ENCODE measurements at regions not wholly inside any gene's neighbourhood (a gene's known extent, or its start where the extent isn't known, plus 50 kb on each side); places are given as distances from the start of the nearest gene placed in this dataset.

DNA sequence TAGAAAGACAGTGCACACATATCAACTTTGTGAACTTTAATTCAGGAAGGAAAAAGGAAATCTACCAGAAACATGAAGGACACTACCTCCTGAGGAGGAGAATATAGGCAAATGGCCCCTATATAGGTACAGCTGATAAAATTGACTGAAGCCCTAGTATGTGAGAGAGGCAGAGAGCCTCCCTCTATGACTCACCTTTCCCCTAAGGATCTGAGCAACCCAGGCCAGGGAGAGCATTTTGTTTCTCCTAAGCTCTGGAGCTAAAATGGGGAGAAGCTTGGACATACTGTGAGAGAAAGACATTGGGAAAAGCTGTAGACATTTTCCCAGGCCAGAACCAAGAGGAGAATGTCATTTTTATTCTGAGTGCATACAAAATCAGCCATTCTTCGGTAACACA lies 303.5 kb downstream of the AHR start:
- TF ChIP-seq, protein P1, sequence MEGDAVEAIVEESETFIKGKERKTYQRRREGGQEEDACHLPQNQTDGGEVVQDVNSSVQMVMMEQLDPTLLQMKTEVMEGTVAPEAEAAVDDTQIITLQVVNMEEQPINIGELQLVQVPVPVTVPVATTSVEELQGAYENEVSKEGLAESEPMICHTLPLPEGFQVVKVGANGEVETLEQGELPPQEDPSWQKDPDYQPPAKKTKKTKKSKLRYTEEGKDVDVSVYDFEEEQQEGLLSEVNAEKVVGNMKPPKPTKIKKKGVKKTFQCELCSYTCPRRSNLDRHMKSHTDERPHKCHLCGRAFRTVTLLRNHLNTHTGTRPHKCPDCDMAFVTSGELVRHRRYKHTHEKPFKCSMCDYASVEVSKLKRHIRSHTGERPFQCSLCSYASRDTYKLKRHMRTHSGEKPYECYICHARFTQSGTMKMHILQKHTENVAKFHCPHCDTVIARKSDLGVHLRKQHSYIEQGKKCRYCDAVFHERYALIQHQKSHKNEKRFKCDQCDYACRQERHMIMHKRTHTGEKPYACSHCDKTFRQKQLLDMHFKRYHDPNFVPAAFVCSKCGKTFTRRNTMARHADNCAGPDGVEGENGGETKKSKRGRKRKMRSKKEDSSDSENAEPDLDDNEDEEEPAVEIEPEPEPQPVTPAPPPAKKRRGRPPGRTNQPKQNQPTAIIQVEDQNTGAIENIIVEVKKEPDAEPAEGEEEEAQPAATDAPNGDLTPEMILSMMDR (IDR thresholded peaks at IDR 0.05) = no peak
- Mint-ChIP-seq H3K4me3 (ENCODE audit: unreplicated experiment) (no peak overlapping the region), H3K9me3 (ENCODE audit: unreplicated experiment) (peaks cover 26% of the 10 kb centered on the region), H3K36me3 (ENCODE audit: unreplicated experiment) (peaks cover 19% of the 10 kb centered on the region), H3K4me1 (ENCODE audit: unreplicated experiment) (peaks cover 69% of the 10 kb centered on the region), H3K27me3 (ENCODE audit: unreplicated experiment) (no peaks in the 10 kb centered on the region), H3K27ac (ENCODE audit: unreplicated experiment) (peak overlapping the region; percentile 90)
- no peak for DNase-seq (ENCODE audit: extremely low spot score, unreplicated experiment)

DNA sequence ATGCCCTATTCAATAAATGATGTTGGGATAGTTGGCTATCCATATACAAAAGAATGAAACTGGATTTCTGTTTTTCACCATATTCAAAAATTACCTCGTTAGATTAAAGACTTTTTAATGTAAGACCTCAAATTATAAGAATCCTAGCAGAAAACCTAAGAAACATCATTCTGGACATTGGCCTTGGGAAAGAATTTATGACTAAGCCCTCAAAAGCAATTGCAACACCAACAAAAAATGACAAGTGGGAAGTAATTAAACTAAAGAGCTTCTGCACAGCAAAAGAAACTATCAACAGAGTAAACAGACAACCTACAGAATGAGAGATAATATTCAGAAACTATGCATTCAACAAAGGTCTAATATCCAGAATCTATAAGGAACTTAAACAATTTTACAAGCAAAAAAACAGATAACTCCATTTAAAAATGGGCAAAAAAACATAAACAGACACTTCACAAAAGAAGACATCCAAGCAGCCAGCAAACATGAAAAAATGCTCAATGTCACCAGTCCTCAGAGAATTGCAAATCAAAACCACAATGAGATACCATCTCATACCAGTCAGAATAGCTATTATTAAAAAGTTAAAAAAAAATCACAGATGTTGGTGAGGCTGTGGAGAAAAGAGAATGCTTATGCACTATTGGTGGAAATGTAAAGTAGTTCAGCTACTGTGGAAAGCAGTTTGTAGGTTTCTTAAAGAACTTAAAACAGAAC lies 309.8 kb downstream of the AHR start:
- Mint-ChIP-seq H3K36me3 (ENCODE audit: unreplicated experiment) (peaks cover 17% of the 10 kb centered on the region), H3K4me1 (ENCODE audit: unreplicated experiment) (peaks cover 40% of the 10 kb centered on the region), H3K9me3 (ENCODE audit: unreplicated experiment) (peaks cover 29% of the 10 kb centered on the region), H3K27ac (ENCODE audit: unreplicated experiment) (peak overlapping the region; percentile 75), H3K27me3 (ENCODE audit: unreplicated experiment) (no peaks in the 10 kb centered on the region), H3K4me3 (ENCODE audit: unreplicated experiment) (no peak overlapping the region)
- TF ChIP-seq, protein P1 (IDR thresholded peaks at IDR 0.05) = no peak
- DNase-seq (ENCODE audit: extremely low spot score, unreplicated experiment) = no peak

DNA sequence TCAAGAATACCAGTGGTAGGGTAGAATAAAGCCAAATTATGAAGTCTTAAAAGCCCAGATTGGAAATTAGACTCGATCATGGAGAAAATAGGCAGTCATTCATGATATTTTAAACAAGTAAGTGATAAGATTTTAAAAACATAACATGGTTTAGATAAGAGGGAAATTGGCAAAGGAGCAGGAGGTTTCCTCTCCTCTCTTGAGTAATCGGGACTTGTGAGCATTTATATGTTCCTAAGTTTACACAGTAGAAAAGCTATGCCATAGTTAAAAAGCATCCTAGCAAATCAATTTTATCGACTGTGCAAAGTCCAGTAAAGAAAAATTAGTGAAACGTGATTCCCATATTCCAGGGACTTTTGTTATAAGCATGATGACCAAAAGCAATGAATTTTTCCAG lies 313.2 kb downstream of the AHR start:
- DNase-seq (ENCODE audit: extremely low spot score, unreplicated experiment) = no peak
- Mint-ChIP-seq H3K4me3 (ENCODE audit: unreplicated experiment) (no peak overlapping the region), H3K36me3 (ENCODE audit: unreplicated experiment) (peaks cover 3% of the 10 kb centered on the region), H3K27me3 (ENCODE audit: unreplicated experiment) (no peaks in the 10 kb centered on the region), H3K4me1 (ENCODE audit: unreplicated experiment) (peaks cover 24% of the 10 kb centered on the region), H3K9me3 (ENCODE audit: unreplicated experiment) (peaks cover 10% of the 10 kb centered on the region), H3K27ac (ENCODE audit: unreplicated experiment) (no peak overlapping the region)
- TF ChIP-seq, protein P1 (IDR thresholded peaks at IDR 0.05) = no peak

DNA sequence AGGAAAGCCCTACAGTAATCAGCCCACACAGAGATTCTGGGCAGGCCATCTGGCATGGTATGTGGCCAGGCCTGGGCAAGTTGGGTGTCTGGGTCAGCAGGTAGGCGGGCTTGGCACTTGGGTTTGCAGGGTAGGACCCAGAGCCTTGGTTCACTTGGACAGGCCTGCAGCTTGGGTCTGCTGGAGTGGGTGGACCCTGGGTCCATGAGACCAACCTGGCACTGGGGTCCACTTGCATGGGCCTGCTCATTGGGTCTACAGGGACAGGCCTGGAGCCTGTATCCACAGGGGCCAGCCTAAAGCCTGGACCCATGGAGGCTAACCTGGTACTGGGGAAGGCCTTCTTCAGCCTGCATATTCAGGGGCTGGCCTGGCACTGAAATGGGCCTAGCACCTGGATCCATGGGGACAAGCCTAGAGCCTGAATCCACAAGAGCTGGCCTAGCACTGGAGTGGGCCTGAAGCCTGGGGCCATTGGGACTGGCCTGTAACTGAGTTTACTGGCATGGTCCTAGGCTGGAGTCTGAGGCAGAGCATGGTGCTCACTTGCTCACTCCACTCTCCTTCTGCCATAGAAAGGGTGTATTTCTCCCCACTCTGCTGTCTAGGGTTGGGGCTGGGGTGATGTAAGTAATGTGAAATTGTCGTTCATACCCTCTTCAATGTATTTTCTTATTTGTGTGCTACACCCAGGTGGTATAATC lies 315.0 kb downstream of the AHR start:
- Mint-ChIP-seq H3K4me1 (ENCODE audit: unreplicated experiment) (peaks cover 13% of the 10 kb centered on the region), H3K36me3 (ENCODE audit: unreplicated experiment) (peaks cover 3% of the 10 kb centered on the region), H3K27ac (ENCODE audit: unreplicated experiment) (no peak overlapping the region), H3K9me3 (ENCODE audit: unreplicated experiment) (peaks cover 10% of the 10 kb centered on the region), H3K4me3 (ENCODE audit: unreplicated experiment) (no peak overlapping the region), H3K27me3 (ENCODE audit: unreplicated experiment) (no peaks in the 10 kb centered on the region)
- TF ChIP-seq, protein P1 (IDR thresholded peaks at IDR 0.05) = no peak
- no peak for DNase-seq (ENCODE audit: extremely low spot score, unreplicated experiment)

DNA sequence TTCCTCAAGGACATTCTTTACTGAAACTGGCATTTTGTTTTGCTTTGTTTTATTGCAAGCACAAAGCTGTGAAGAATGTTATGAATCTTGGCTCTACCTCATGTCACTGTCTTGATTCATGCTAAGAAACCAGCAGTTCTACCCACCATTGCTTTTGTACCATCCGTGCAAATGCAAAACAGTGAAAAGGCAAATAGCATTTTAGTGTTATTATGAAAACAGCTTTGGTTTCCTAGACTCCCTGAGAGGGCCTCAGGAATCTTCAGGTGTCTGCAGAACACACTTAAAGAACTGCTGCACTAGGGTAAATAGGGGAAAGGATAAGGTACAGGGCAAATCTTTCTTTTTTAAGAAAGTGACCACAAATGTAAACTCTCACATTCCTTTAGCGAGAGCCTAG lies 318.9 kb downstream of the AHR start:
- Mint-ChIP-seq H3K4me3 (ENCODE audit: unreplicated experiment) (no peak overlapping the region), H3K4me1 (ENCODE audit: unreplicated experiment) (peaks cover 8% of the 10 kb centered on the region), H3K9me3 (ENCODE audit: unreplicated experiment) (peaks cover 4% of the 10 kb centered on the region), H3K36me3 (ENCODE audit: unreplicated experiment) (peaks cover 3% of the 10 kb centered on the region), H3K27me3 (ENCODE audit: unreplicated experiment) (no peaks in the 10 kb centered on the region), H3K27ac (ENCODE audit: unreplicated experiment) (peak overlapping the region; percentile 43)
- TF ChIP-seq, protein P1 (IDR thresholded peaks at IDR 0.05) = no peak
- no peak for DNase-seq (ENCODE audit: extremely low spot score, unreplicated experiment)
